A673 (cell line): ENCODE measurements at regions not wholly inside any gene's neighbourhood (a gene's known extent, or its start where the extent isn't known, plus 50 kb on each side); places are given as distances from the start of the nearest gene placed in this dataset.

Experiments
- BruUV-seq: library from RNA; stranded (reverse); fragments of 400-500 nt; replicated peaks from 2 replicates; lab custom pipeline; 2021; lab: Mats Ljungman, UMichigan
- CTCF ChIA-PET: fragments of 300-600 bp; sonication (Branson Sonifier 250); formaldehyde crosslinking; loops from one replicate; lab custom pipeline; 2022; ENCODE audit warnings: antibody characterized with exemption; lab: Charles Lee
- POLR2A ChIA-PET: fragments of 300-600 bp; sonication (Branson Sonifier 250); formaldehyde crosslinking; loops from one replicate; lab custom pipeline; 2022; ENCODE audit warnings: antibody characterized with exemption; ENCODE audit not compliant: low non-redundant PET; lab: Charles Lee
- DNase-seq: peaks from one replicate; pipeline ENCODE4 v3.0.0-alpha.2; 2015; ENCODE audit warnings: low spot score
- H3K27ac ChIP-seq: fragments of 200-600 bp; sonication (generic); 2 replicates; pipeline ENCODE4 v1.5.1; 2016; ENCODE audit warnings: mixed run types, low read depth, mild to moderate bottlenecking, mixed read lengths, antibody characterized with exemption, low read length; ENCODE audit not compliant: poor library complexity, severe bottlenecking
- H3K27me3 ChIP-seq: fragments of 200-600 bp; sonication (generic); replicated peaks from 2 replicates; pipeline ENCODE4 v1.6.1; 2017; ENCODE audit warnings: mixed run types, low read depth, mild to moderate bottlenecking, mixed read lengths, antibody characterized with exemption, low read length; ENCODE audit not compliant: insufficient read depth, poor library complexity
- H3K36me3 ChIP-seq: fragments of 200-600 bp; sonication (generic); 2 replicates; pipeline ENCODE4 v1.6.1; 2016; ENCODE audit warnings: mixed run types, mild to moderate bottlenecking, mixed read lengths, antibody characterized with exemption, low read length; ENCODE audit not compliant: insufficient read depth, poor library complexity, severe bottlenecking
- H3K4me1 ChIP-seq: fragments of 200-600 bp; sonication (generic); 2 replicates; pipeline ENCODE4 v1.6.1; 2017; ENCODE audit warnings: mixed run types, mild to moderate bottlenecking, mixed read lengths, antibody characterized with exemption, low read length; ENCODE audit not compliant: insufficient read depth, poor library complexity, severe bottlenecking
- H3K4me3 ChIP-seq: fragments of 200-600 bp; sonication (generic); 2 replicates; pipeline ENCODE4 v1.5.1; 2016; ENCODE audit warnings: low read depth, mixed run types, mild to moderate bottlenecking, mixed read lengths, low read length; ENCODE audit not compliant: poor library complexity, severe bottlenecking
- H3K9me3 ChIP-seq: fragments of 200-600 bp; sonication (generic); 2 replicates; pipeline ENCODE4 v1.6.1; 2016; ENCODE audit warnings: mixed run types, low read depth, mild to moderate bottlenecking, mixed read lengths, antibody characterized with exemption, low read length; ENCODE audit not compliant: poor library complexity, severe bottlenecking
- CTCF ChIP-seq: fragments of 300-800, 200-600 bp; sonication (generic); conservative IDR thresholded peaks from 2 replicates; pipeline ENCODE4 v1.5.1; 2017; ENCODE audit warnings: low read depth, mild to moderate bottlenecking, antibody characterized with exemption, low read length, moderate library complexity, mixed read lengths
- EZH2 ChIP-seq: fragments of 200-600 bp; sonication (generic); IDR thresholded peaks from 2 replicates; pipeline ENCODE4 v1.6.1; 2017; ENCODE audit warnings: borderline replicate concordance, low read depth, mild to moderate bottlenecking, mixed read lengths, antibody characterized with exemption, low read length; ENCODE audit not compliant: poor library complexity, severe bottlenecking
- intact Hi-C: fragments of 100-400 bp; cut with micrococcal nuclease; formaldehyde crosslinking; loops from one replicate; pipeline ENCODE4 v1.10.0; 2022; ENCODE audit not compliant: unreplicated experiment

GRCh38 chr9:712643-713042, 128.9 kb upstream of the DMRT1 start:
- Histone ChIP-seq H3K4me1 (no peaks in the 10 kb centered on the region), H3K27ac (no peak overlapping the region), H3K27me3 (no peaks in the 10 kb centered on the region), H3K4me3 (no peak overlapping the region), H3K9me3 (no peaks in the 10 kb centered on the region), H3K36me3 (no peaks in the 10 kb centered on the region)
- POLR2A ChIA-PET = interaction anchor here (0.5 kb wide), 1 partner anchor 198 kb away, joined by 3 read pairs; no protein-coding TSS in a partner anchor
- intact Hi-C loops = no loop called here
- no peak for DNase-seq
- CTCF ChIA-PET = no interaction called here
- BruUV-seq = no TSS peak
- TF ChIP-seq CTCF (no peak), EZH2 (no peak)

- Histone ChIP-seq H3K36me3 (no peaks in the 10 kb centered on the region), H3K27ac (no peak overlapping the region), H3K27me3 (no peaks in the 10 kb centered on the region), H3K4me3 (no peak overlapping the region), H3K9me3 (no peaks in the 10 kb centered on the region), H3K4me1 (no peaks in the 10 kb centered on the region)
- ChIA-PET POLR2A (interaction anchor here (0.5 kb wide), 1 partner anchor 199 kb away, joined by 3 read pairs; no protein-coding TSS in a partner anchor), CTCF (no interaction called here)
- intact Hi-C loops = no loop called here
- no peak for DNase-seq
- no TSS peak for BruUV-seq
- TF ChIP-seq EZH2 = no peak
- no peak for TF ChIP-seq CTCF
Observed at GRCh38 chr9:713091-713490, 128.4 kb upstream of the DMRT1 start.

- no peak overlapping the region for H3K4me3 ChIP-seq
- POLR2A ChIA-PET = no interaction called here
- H3K27ac ChIP-seq = no peak overlapping the region
- no peak for DNase-seq
- H3K36me3 ChIP-seq = no peaks in the 10 kb centered on the region
- CTCF ChIA-PET = no interaction called here
- no TSS peak for BruUV-seq
- TF ChIP-seq EZH2 (no peak), CTCF (no peak)
- no peaks in the 10 kb centered on the region for H3K27me3 ChIP-seq
- no peaks in the 10 kb centered on the region for H3K4me1 ChIP-seq
- H3K9me3 ChIP-seq = no peaks in the 10 kb centered on the region
- intact Hi-C loops = no loop called here
Observed at GRCh38 chr9:714675-715074, 126.8 kb upstream of the DMRT1 start.
